22Rv1 (cell line): ENCODE measurements at regions not wholly inside any gene's neighbourhood (a gene's known extent, or its start where the extent isn't known, plus 50 kb on each side); places are given as distances from the start of the nearest gene placed in this dataset.

Source experiments
- H3K27ac ChIP-seq: fragments of 450-650 bp; 2 replicates; pipeline ENCODE4 v1.5.1; 2017
- CTCF ChIP-seq: fragments of 450-650 bp; IDR thresholded peaks from 2 replicates; pipeline ENCODE4 v1.5.1; 2017; ENCODE audit warnings: mild to moderate bottlenecking
- ZFX ChIP-seq: fragments of 450-650 bp; IDR thresholded peaks from 2 replicates; pipeline ENCODE4 v1.6.1; 2017; ENCODE audit warnings: antibody characterized with exemption, borderline replicate concordance

- no peak overlapping the region for H3K27ac ChIP-seq
- TF ChIP-seq CTCF (no peak), ZFX (no peak)
These were observed 225.7 kb upstream of the ARX start for GRCh38 chrX:25241461-25241860.

- H3K27ac ChIP-seq: no peak overlapping the region
- TF ChIP-seq ZFX (no peak), CTCF (no peak)
These were observed 210.4 kb upstream of the ARX start for GRCh38 chrX:25226151-25226550.

DNA sequence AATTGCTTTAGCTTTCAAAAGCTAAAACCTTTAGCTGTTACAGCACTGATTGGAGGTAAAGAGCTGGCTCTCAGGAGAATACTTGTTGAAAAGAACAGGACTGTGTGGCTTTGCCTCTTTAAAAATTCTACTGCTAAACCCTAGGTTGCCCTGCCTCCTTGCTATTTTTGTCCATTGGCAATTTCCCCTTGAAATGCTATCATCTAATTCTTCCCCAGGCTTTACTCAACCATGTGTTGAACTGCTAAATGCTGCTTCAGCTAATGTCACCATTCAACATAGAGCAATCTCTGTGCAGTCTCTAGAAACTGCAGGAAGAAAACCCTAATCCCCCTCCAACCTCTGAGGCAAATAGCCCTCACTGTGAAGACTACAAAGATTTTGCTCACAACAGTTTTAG, 203.7 kb upstream of the ARX start:
- no peak overlapping the region for H3K27ac ChIP-seq

DNA sequence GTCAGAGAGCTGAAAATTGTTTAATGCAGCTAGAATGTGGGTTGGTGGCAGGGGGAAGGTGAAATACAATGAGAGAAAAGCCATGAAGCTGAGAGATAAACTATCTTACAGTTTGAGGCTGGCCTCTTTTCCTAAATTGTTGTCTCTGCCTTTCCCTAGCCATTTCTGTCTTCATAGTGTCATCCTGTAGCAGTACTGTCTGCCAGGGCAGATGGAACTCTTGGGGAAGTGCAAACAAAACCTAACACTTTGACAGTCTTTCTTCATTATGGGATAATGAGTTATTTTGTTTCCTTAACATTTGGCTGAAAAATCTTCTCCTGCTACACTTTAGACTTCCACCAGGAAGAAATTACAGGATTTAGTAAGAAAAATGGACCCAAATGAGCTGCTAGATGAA, 197.8 kb upstream of the ARX start:
- TF ChIP-seq CTCF (no peak), ZFX (no peak)

More for the DNA sequence above, 203.7 kb upstream of the ARX start:
- TF ChIP-seq CTCF: no peak
- no peak for TF ChIP-seq ZFX

GRCh38 chrX:25207803-25208475, 192.2 kb upstream of the ARX start:
- H3K27ac ChIP-seq: no peak overlapping the region
- no peak for TF ChIP-seq ZFX
- no peak for TF ChIP-seq CTCF

More for the DNA sequence above, 197.8 kb upstream of the ARX start:
- no peak overlapping the region for H3K27ac ChIP-seq

DNA sequence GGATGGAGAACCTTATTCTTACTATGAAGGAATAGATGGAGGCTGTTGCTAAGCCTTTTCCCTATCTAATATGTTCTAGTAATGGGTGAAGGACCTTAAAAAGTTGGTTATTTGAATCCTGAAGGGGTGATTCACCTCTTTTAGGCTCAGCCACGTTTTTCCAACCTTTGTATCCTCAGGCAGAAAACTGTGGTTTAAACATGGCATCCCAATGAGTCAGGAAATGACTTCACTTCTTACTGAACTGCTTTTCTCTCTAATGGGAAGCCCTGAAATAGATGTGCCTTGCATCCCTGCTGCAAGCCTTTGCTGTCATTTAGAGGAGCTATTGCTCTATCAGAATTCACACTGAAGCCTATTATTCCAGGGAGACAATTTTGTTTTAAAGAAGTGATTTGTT, 191.0 kb upstream of the ARX start:
- TF ChIP-seq CTCF: no peak
- no peak for TF ChIP-seq ZFX
- no peak overlapping the region for H3K27ac ChIP-seq

GRCh38 chrX:25204182-25204581, 188.4 kb upstream of the ARX start:
- no peak for TF ChIP-seq ZFX
- TF ChIP-seq CTCF: no peak

More at GRCh38 chrX:25204182-25204581, 188.4 kb upstream of the ARX start:
- no peak overlapping the region for H3K27ac ChIP-seq
